ENCODE measurements at regions not wholly inside any gene's neighbourhood (a gene's known extent, or its start where the extent isn't known, plus 50 kb on each side); places are given as distances from the start of the nearest gene placed in this dataset.

- DNase-seq (ENCODE audit: low spot score) = no peak
These were observed 817.1 kb downstream of the TLR4 start for GRCh38 chr9:118521261-118521660.

GRCh38 chr9:118522093-118523028 is 818.2 kb downstream of the TLR4 start:
- peak; percentile 2 for DNase-seq (ENCODE audit: low spot score)

DNA sequence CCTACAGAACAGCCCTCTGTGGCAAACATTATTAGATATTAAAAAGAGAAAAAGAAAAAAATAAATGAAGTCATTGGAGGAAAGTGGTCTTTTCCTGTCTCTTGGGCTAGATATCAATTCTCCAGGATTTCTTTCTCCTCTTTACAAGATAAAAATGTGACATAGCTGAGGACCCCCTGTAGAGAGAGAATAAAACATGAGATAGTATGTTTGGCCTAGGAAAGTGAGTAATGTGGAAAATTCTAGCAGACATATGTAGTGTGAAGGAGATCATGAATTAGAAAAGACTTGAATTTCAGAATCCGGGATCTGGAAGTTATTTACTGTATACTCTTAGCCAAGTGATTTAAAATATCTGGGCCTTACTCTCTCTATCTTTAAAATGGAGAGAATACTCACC is 823.1 kb downstream of the TLR4 start:
- no peak for DNase-seq (ENCODE audit: low spot score)

DNA sequence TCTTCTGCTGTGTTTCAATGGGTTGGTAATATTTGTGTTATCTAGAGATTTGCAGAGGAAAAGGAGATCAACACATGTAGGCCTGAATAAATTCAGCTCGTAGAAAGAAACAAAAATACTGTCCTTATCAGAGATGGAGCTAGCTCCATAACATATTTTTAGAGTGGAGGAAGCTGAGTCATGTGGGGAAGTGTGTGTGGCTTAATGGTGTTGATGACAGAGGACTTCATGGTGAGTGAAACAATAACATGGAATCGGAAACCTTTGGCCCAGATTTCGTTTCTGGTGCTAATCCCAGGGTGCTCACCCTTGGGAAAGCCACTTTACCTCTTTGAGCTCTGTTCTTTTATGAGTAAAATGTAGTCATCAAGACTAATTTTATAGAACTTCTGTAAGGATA is 825.0 kb downstream of the TLR4 start:
- DNase-seq (ENCODE audit: low spot score) = no peak

- DNase-seq (ENCODE audit: low spot score) = no peak
These were observed 825.5 kb downstream of the TLR4 start for GRCh38 chr9:118529624-118530214.

DNA sequence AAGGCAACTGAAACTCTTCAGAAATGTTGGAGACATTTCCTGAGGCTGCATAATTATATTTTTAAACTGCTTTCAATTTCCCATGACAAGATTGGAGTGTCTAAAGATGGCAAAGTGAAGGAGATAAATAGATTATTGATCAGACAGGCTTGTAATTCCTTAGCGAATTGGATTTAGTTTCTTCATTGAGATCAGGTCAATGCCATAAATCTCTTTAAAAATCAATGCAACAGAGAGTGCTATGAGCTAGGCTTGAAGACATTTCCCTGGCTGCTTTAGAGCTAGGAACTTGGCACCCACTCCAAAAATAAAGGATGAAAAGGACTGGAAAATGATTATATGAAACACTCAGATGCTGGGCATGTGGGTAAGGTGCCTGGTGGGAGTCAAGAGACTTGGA is 828.4 kb downstream of the TLR4 start:
- DNase-seq (ENCODE audit: low spot score) = no peak

- no peak for DNase-seq (ENCODE audit: low spot score)
These were observed 828.9 kb downstream of the TLR4 start for GRCh38 chr9:118533101-118533500.

DNA sequence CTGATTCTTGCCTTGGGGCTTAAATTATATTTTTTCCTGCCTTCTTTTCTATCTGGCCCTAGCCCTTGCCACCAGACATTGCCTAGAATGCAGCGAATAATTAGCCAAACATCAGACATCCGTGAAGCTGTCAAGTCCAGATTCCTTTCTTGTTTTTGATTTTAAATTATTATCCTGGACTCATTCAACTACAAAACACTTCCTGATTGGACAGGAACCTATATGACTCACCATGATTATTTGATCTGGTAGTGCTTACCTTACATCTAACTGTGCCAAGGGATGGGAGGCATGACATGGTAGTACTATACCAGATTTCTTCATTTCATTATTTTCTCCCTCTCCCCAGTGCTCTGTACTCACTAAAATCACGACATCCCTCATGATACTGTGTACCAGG is 829.6 kb downstream of the TLR4 start:
- no peak for DNase-seq (ENCODE audit: low spot score)

DNA sequence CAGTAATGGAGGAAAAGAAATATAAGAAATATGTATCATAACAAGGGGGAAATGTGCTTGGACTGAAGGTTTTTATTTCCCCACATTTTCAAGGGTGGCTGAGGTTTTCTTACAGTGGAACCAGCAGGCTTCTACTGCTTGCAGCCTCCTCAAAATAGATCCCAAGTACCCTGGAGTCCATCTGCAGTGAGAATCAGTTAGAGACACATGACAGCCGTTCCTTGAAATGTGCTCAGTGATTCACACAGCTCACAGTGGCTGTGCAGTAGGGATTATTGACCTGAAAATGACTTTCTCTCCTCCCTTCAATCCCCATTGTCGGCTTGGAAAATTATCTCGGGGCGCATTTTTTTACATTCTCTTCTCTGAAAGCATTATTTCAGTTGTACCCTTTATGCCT is 832.0 kb downstream of the TLR4 start:
- DNase-seq (ENCODE audit: low spot score) = no peak

- no peak for DNase-seq (ENCODE audit: low spot score)
These were observed 830.3 kb downstream of the BRINP1 start for GRCh38 chr9:118538959-118539358.

DNA sequence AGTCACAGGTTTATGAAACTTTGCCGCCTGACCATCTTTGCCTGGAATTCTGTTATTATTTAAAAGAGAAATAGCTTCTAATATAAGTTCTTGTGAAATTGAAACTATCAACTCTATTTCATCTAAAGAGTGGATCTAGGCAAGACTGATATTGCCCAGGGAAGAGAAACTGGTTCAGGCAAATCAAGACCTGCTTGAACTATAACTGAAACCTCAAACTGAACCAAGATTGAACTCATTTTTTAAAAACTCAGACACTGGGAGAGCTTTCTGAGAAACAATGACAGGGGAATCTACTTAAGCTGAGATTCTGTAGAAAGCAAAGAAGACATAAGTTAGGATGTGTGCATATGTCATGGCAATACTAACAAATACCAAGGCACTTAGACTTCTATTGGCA is 815.8 kb downstream of the BRINP1 start:
- DNase-seq (ENCODE audit: low spot score) = no peak

- DNase-seq (ENCODE audit: low spot score) = no peak
These were observed 814.2 kb downstream of the BRINP1 start for GRCh38 chr9:118554987-118555386.

- DNase-seq (ENCODE audit: low spot score) = no peak
These were observed 811.2 kb downstream of the BRINP1 start for GRCh38 chr9:118558026-118558425.

DNA sequence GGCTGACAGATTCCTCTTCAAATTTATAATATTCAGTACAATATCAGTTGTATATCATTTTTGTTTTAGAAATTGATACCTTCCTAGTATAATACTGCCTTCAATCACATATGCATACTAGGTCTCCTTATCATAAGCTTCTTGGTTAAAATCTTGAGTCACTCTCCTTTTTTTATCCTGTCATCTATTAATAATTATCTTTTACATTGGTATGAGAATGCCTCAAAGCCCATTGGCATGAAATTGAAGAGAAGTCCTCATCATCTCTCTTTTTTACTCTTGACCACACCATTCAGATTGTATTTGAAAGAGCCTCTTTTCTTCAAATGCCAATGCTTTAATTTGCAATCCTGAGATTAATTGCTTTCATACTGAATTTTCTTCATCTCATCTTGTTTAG is 810.3 kb downstream of the BRINP1 start:
- no peak for DNase-seq (ENCODE audit: low spot score)

DNA sequence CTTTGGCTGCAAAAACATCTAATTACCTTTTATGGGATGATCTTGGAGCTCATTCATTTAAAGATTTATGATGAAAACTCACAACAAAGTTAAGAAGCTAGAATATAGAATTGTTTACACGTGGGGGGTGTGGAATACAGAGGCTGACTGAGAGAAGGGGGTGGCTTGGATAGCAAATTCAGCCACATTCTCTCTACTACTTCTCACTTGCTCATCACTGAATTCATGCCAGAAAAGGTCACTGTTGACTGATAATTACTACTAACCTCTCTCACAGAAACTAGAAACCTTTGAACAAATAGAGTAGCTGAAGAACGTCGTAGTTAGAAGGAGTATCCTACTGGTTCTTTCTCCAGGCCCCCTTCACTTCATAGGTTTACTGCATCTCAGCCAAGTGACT is 808.2 kb downstream of the BRINP1 start:
- no peak for DNase-seq (ENCODE audit: low spot score)

DNA sequence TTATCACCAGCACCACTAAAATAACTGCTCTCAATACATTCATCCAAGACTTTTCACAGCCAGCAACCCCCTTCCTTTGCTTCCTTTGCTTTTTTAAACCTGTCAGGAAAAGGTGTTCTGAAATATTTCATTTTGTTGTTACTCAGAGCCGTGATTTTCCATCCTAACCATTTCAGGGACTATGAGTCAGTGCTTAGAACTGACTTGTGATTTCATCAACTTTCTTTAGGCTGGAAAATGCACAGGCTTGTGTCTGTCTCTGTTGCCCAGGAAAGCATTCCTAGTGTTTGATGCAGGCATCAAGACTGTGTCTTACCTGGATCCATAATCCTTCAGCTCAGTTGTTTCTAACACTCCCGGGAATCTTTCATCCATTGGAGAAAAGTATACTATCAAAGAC is 805.6 kb downstream of the BRINP1 start:
- no peak for DNase-seq (ENCODE audit: low spot score)

DNA sequence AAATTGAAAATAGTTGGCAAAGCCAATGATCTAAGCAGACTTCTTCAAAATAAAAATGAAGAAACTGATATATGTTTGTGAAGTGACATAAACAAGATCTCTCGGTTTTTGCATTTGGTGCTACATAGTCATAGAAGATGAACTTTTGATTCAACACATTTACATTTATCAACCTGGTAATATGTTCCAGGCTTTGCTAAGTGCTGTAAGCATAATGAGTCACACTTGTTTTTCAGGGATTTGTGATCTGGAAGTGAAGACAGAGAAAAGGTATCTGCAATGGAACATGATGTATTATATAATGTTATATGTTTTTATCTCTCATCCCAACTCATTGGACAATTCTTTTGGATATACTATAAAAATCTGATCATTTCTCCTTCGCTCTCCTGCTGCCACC is 801.4 kb downstream of the BRINP1 start:
- DNase-seq (ENCODE audit: low spot score) = no peak

GRCh38 chr9:118568704-118569103 is 800.5 kb downstream of the BRINP1 start:
- no peak for DNase-seq (ENCODE audit: low spot score)

DNA sequence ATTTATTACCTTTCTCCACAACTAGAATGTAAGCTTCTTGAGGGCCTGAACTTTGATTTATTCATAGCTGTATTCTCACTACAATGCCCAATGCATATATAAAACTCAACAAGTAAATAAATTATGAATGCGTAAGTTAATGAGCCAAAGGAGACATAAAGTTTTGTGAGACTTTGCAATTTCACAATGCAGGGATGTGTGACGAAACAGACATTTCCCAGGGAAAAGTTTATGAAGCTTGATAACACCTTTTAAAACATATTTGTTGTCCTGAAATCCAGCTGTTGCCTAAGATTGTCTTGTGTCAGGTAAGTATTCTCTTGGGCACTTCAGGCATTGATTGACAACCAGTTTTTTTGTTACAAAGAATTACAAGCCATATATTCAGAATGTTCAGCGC is 800.1 kb downstream of the BRINP1 start:
- DNase-seq (ENCODE audit: low spot score) = no peak

DNA sequence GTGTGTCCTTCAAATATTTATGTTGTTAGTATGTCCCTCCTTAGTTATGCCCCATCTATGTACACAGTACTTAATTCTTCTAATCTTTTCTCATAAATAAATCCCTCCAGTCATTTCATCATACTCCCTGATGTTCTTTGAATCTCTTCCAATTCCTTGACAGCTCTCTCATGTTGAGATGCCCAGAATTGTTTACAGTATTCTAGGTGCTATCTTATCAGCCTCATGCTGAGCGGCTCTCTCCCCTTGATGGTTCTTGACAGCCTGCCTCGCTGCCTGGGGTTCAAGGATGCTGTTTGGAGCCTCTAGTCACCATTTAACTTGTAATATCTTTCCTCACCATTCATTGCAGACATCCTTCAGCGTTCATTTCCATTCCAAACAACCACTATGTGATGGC is 799.2 kb downstream of the BRINP1 start:
- no peak for DNase-seq (ENCODE audit: low spot score)

- DNase-seq (ENCODE audit: low spot score) = no peak
These were observed 793.7 kb downstream of the BRINP1 start for GRCh38 chr9:118575341-118576070.

DNA sequence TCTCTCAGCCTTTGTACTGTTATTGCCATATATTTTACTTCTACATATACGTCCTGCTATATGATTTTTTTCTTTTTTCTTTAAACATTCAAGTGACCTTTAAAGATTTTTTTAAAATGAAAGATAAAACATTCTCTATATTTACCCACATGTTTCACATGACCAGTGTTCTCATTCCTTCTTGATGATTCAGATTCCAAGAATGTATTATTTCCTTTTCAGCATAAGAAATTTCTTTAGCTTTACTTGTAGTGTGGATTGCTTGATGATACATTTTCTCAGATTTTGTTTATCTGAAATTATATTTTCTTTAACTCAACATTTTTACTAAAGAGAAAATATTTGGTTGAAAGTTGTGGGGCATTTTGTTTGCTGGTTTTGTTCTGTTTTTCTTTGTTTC is 792.1 kb downstream of the BRINP1 start:
- no peak for DNase-seq (ENCODE audit: low spot score)

DNA sequence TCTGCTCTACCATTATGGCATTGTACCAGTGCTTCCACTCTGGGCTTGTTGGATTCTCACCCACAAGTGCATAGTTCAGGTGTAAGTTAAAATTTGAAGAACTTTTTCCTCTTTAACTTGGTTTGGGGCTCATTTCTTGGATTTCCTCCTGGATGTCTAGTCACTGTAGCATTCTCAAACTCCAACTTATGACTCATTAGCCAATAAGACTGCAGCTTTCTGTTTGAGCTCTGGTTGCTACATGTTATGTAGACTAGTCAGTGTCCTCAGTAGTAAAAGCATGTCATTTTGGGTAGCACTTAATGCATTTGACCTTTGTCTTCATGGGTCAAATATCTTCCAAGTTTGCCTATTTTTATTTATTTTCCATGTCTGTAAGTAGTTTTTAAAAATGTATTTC is 790.8 kb downstream of the BRINP1 start:
- DNase-seq (ENCODE audit: low spot score) = no peak
